Activated CD8-positive, alpha-beta memory T cell treated with anti-CD3 and anti-CD28 coated beads for 1 hour (primary cell): ENCODE measurements at regions not wholly inside any gene's neighbourhood (a gene's known extent, or its start where the extent isn't known, plus 50 kb on each side); places are given as distances from the start of the nearest gene placed in this dataset.
"Not testable (repeated sequence)": the region's sequence is repeated elsewhere in the genome, so short reads cannot be mapped to it uniquely, and the experiment has no call there.

ENCODE experiments used
- DNase-seq, 2 donors: peaks; one replicate each; pipeline ENCODE4 v3.0.0-alpha.2; 2020; ENCODE audit warnings: low read depth in 1 of 2; ENCODE audit errors: extremely low read depth in 1 of 2

- DNase-seq = no peak
These were observed 126.4 kb upstream of the GHITM start for GRCh38 chr10:84012831-84013458.

GRCh38 chr10:84015877-84016595 lies 123.3 kb upstream of the GHITM start:
- no peak for DNase-seq

- no peak for DNase-seq
These were observed 120.5 kb upstream of the GHITM start for GRCh38 chr10:84018826-84019225.

GRCh38 chr10:84019854-84020458 lies 119.4 kb upstream of the GHITM start:
- DNase-seq = not testable (repeated sequence)

GRCh38 chr10:84026821-84027257 lies 112.5 kb upstream of the GHITM start:
- DNase-seq = no peak

GRCh38 chr10:84029840-84030239 lies 109.5 kb upstream of the GHITM start:
- DNase-seq = no peak

GRCh38 chr10:84038035-84038434 lies 101.3 kb upstream of the GHITM start:
- DNase-seq = no peak

GRCh38 chr10:84039957-84040356 lies 99.4 kb upstream of the GHITM start:
- DNase-seq = no peak

- no peak for DNase-seq
These were observed 91.9 kb upstream of the GHITM start for GRCh38 chr10:84047258-84048010.

GRCh38 chr10:84049645-84050011 lies 89.7 kb upstream of the GHITM start:
- DNase-seq = no peak

- no peak for DNase-seq
These were observed 85.7 kb upstream of the GHITM start for GRCh38 chr10:84053626-84054025.

GRCh38 chr10:84054743-84055142 lies 84.6 kb upstream of the GHITM start:
- DNase-seq = no peak

GRCh38 chr10:84059526-84059925 lies 79.8 kb upstream of the GHITM start:
- no peak for DNase-seq

- no peak for DNase-seq
These were observed 75.9 kb upstream of the GHITM start for GRCh38 chr10:84063440-84063839.

- DNase-seq = no peak
These were observed 73.3 kb upstream of the GHITM start for GRCh38 chr10:84065804-84066601.

GRCh38 chr10:84074521-84074920 lies 64.8 kb upstream of the GHITM start:
- no peak for DNase-seq

- DNase-seq = no peak
These were observed 63.9 kb upstream of the GHITM start for GRCh38 chr10:84075226-84076046.

- no peak for DNase-seq
These were observed 63.3 kb upstream of the GHITM start for GRCh38 chr10:84076047-84076388.

- DNase-seq = no peak
These were observed 62.6 kb upstream of the GHITM start for GRCh38 chr10:84076540-84077195.
